NCI-H1048 (cell line): ENCODE measurements at regions not wholly inside any gene's neighbourhood (a gene's known extent, or its start where the extent isn't known, plus 50 kb on each side); places are given as distances from the start of the nearest gene placed in this dataset.
"Not testable (repeated sequence)": the region's sequence is repeated elsewhere in the genome, so short reads cannot be mapped to it uniquely, and the experiment has no call there.

Source experiments
- DNase-seq: peaks from one replicate; lab custom pipeline; 2025; lab: John Stamatoyannopoulos, UW

- no peak for DNase-seq
These were observed 80.0 kb downstream of the SHOX2 start for GRCh38 chr3:158026236-158026635.

GRCh38 chr3:158019897-158020296 is 86.3 kb downstream of the SHOX2 start:
- not testable (repeated sequence) for DNase-seq

GRCh38 chr3:158018462-158018861 is 87.8 kb downstream of the SHOX2 start:
- no peak for DNase-seq

GRCh38 chr3:158012901-158013300 is 93.3 kb downstream of the SHOX2 start:
- DNase-seq: no peak

GRCh38 chr3:158005391-158006100 is 100.7 kb downstream of the SHOX2 start:
- DNase-seq: no peak

GRCh38 chr3:157999246-157999645 is 107.0 kb downstream of the SHOX2 start:
- DNase-seq: no peak

- DNase-seq: no peak
These were observed 123.9 kb downstream of the SHOX2 start for GRCh38 chr3:157982359-157982758.

GRCh38 chr3:157981819-157982218 is 124.4 kb downstream of the SHOX2 start:
- DNase-seq: no peak

GRCh38 chr3:157979022-157979421 is 127.2 kb downstream of the SHOX2 start:
- no peak for DNase-seq

- DNase-seq: no peak
These were observed 144.6 kb downstream of the SHOX2 start for GRCh38 chr3:157961665-157962064.

GRCh38 chr3:157958457-157958856 is 147.8 kb downstream of the SHOX2 start:
- DNase-seq: no peak

- no peak for DNase-seq
These were observed 149.4 kb downstream of the SHOX2 start for GRCh38 chr3:157956850-157957249.

GRCh38 chr3:157956176-157956575 is 150.0 kb downstream of the SHOX2 start:
- DNase-seq: no peak

GRCh38 chr3:157953565-157953964 is 152.7 kb downstream of the SHOX2 start:
- no peak for DNase-seq

GRCh38 chr3:157948605-157949383 is 157.4 kb downstream of the SHOX2 start:
- DNase-seq: no peak

- DNase-seq: no peak
These were observed 167.1 kb downstream of the SHOX2 start for GRCh38 chr3:157939166-157939565.

GRCh38 chr3:157938154-157938779 is 168.0 kb downstream of the SHOX2 start:
- DNase-seq: no peak

GRCh38 chr3:157931517-157931916 is 174.7 kb downstream of the SHOX2 start:
- DNase-seq: no peak

GRCh38 chr3:157930000-157930780 is 176.0 kb downstream of the SHOX2 start:
- no peak for DNase-seq

GRCh38 chr3:157926822-157927221 is 179.4 kb downstream of the SHOX2 start:
- DNase-seq: no peak

GRCh38 chr3:157922614-157923013 is 183.6 kb downstream of the SHOX2 start:
- DNase-seq: no peak

- DNase-seq: no peak
These were observed 184.4 kb downstream of the SHOX2 start for GRCh38 chr3:157921811-157922210.
